B cell (primary cell): ENCODE measurements at regions not wholly inside any gene's neighbourhood (a gene's known extent, or its start where the extent isn't known, plus 50 kb on each side); places are given as distances from the start of the nearest gene placed in this dataset.

Experiments
- ATAC-seq: fragments of 200-7000 bp; cut with Tn5 transposase; one replicate; pipeline ENCODE4 v1.10.0; 2021; ENCODE audit warnings: low read depth, mild to moderate bottlenecking, moderate number of reproducible peaks, moderate library complexity
- CTCF ChIA-PET: fragments of 350-600 bp; sonication (Branson Sonifier 250); formaldehyde crosslinking; loops from one replicate; lab custom pipeline; 2021; ENCODE audit warnings: antibody characterized with exemption, inconsistent platforms; lab: Charles Lee
- POLR2A ChIA-PET: fragments of 350-600 bp; sonication (Branson Sonifier 250); formaldehyde crosslinking; loops from one replicate; lab custom pipeline; 2021; ENCODE audit warnings: antibody characterized with exemption; lab: Charles Lee
- DNase-seq: peaks from one replicate; pipeline ENCODE4 v3.0.0; 2013
- H2AFZ ChIP-seq: 2 replicates; pipeline ENCODE4 v1.6.1; 2012; ENCODE audit warnings: mild to moderate bottlenecking, low read depth, low read length; ENCODE audit not compliant: insufficient read depth, poor library complexity, severe bottlenecking
- H3K27ac ChIP-seq, 2 donors: 1 replicate in 1 of 2; 2 replicates in 1 of 2; pipeline ENCODE4 v1.5.1; 2012 to 2013; ENCODE audit warnings: low read length in 2 of 2, mild to moderate bottlenecking in 2 of 2, moderate library complexity in 1 of 2
- H3K27me3 ChIP-seq, 4 experiments: fragments of 200-600 bp in 1 of 4; sonication (generic) in 1 of 4; replicated peaks in 1 of 4; 1 replicate in 2 of 4; 2 replicates in 2 of 4; pipeline versions ENCODE4 v1.6.1 to v1.7.0; 2013 to 2016; ENCODE audit warnings: low read length in 3 of 4, mild to moderate bottlenecking in 2 of 4, mixed read lengths in 1 of 4, moderate library complexity in 1 of 4; ENCODE audit not compliant: insufficient read depth in 4 of 4, control insufficient read depth in 3 of 4; ENCODE audit errors: control extremely low read depth in 1 of 4
- H3K36me3 ChIP-seq, 2 experiments: replicated peaks in 1 of 2; 1 replicate in 1 of 2; 2 replicates in 1 of 2; pipeline versions ENCODE4 v1.6.1 to v1.7.1; 2013; ENCODE audit warnings: low read length in 1 of 2; ENCODE audit not compliant: insufficient read depth in 2 of 2, control insufficient read depth in 1 of 2; ENCODE audit errors: control extremely low read depth in 1 of 2, extremely low read depth in 1 of 2
- H3K4me1 ChIP-seq, 2 donors: fragments of 200-600 bp in 1 of 2; sonication (generic) in 1 of 2; 1 replicate in 1 of 2; 2 replicates in 1 of 2; pipeline versions ENCODE4 v1.5.1 to v1.6.1; 2013 to 2017; ENCODE audit warnings: low read length in 2 of 2; ENCODE audit not compliant: control insufficient read depth in 2 of 2, insufficient read depth in 2 of 2
- H3K4me2 ChIP-seq: replicated peaks from 2 replicates; pipeline ENCODE3; 2012; ENCODE audit warnings: mild to moderate bottlenecking, low read depth, low read length; ENCODE audit not compliant: poor library complexity, severe bottlenecking
- H3K4me3 ChIP-seq, 5 experiments: fragments of 200-600 bp in 1 of 5; sonication (generic) in 1 of 5; 1 replicate in 3 of 5; 2 replicates in 2 of 5; pipeline versions ENCODE4 v1.5.1 to v1.7.0; 2011 to 2016; ENCODE audit warnings: low read length in 4 of 5, mild to moderate bottlenecking in 4 of 5, low read depth in 2 of 5, control low read depth in 1 of 5, moderate library complexity in 1 of 5; ENCODE audit not compliant: insufficient read depth in 1 of 5; ENCODE audit errors: control extremely low read depth in 1 of 5, extremely low read depth in 1 of 5
- H3K79me2 ChIP-seq: fragments of 200-600 bp; sonication (generic); one replicate; pipeline ENCODE4 v1.6.0; 2016; ENCODE audit warnings: low read length; ENCODE audit not compliant: control insufficient read depth, insufficient read depth
- H3K9ac ChIP-seq: fragments of 200-600 bp; sonication (generic); 2 replicates; pipeline ENCODE4 v1.6.1; 2017; ENCODE audit warnings: mild to moderate bottlenecking, low read length, moderate library complexity
- H3K9me3 ChIP-seq, 3 donors: one replicate each; pipeline versions ENCODE4 v1.6.1 to v1.7.1; 2013; ENCODE audit warnings: low read length in 2 of 3; ENCODE audit not compliant: control insufficient read depth in 2 of 3, insufficient read depth in 1 of 3; ENCODE audit errors: control extremely low read depth in 1 of 3
- H4K20me1 ChIP-seq: 2 replicates; pipeline ENCODE4 v1.6.0; 2012; ENCODE audit warnings: mild to moderate bottlenecking, low read length; ENCODE audit not compliant: insufficient read depth, control insufficient read depth, poor library complexity, severe bottlenecking
- H3K27ac Mint-ChIP-seq: one replicate; pipeline ENCODE4 v1.8.0; 2021; ENCODE audit warnings: mixed read lengths
- H3K27me3 Mint-ChIP-seq: one replicate; pipeline ENCODE4 v1.8.0; 2021; ENCODE audit warnings: mixed read lengths
- H3K4me1 Mint-ChIP-seq: one replicate; pipeline ENCODE4 v1.8.0; 2021; ENCODE audit warnings: mixed read lengths
- H3K4me3 Mint-ChIP-seq: one replicate; pipeline ENCODE4 v1.8.0; 2021; ENCODE audit warnings: mixed read lengths
- H3K9me3 Mint-ChIP-seq: one replicate; pipeline ENCODE4 v1.8.0; 2022; ENCODE audit warnings: mixed read lengths; ENCODE audit not compliant: insufficient read depth
- EZH2 ChIP-seq: IDR thresholded peaks from 2 replicates; pipeline ENCODE4 v1.6.1; 2012; ENCODE audit warnings: borderline replicate concordance, low read depth, mild to moderate bottlenecking, moderate library complexity, low read length; ENCODE audit not compliant: insufficient read depth, poor library complexity, severe bottlenecking
- WGBS: methylation state at CpG from one replicate; pipeline ENCODE4 v1.1.5; 2013; ENCODE audit warnings: missing lambda C conversion rate; ENCODE audit not compliant: insufficient coverage; 5-methylcytosine and 5-hydroxymethylcytosine counted together
- intact Hi-C: fragments of 100-400 bp; cut with micrococcal nuclease; formaldehyde crosslinking; loops from one replicate; pipeline ENCODE4 v1.10.0; 2022
- TF ChIP-seq, protein P1 (sequence below): fragments of 200-600 bp; IDR thresholded peaks from one replicate; pipeline ENCODE4 v1.8.0; 2022; ENCODE audit warnings: antibody characterized with exemption, mild to moderate bottlenecking

DNA sequence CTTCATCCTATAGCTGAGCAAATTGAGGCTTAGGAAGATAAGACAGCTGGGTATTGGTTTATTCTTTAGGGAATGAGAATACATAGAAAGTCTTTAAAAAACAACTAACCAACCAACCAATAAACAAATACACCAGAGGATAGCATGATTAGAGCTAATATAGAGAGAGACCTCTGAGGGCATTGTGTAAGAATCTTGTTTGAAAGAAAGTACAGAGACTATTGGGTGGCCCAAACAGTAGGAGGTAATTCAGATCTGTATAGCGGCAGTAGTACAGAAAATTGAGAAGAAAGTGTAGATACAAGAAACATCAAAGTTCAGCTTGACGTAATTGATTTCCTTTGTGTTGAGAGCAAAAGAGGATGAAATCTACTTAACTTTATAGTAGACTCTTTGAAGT lies 1951.0 kb upstream of the ADGRL3 start:
- no peak for DNase-seq
- H3K27ac ChIP-seq = no peak overlapping the region
- H3K27me3 ChIP-seq = no peaks in the 10 kb centered on the region
- no peaks in the 10 kb centered on the region for H3K36me3 ChIP-seq
- no peak overlapping the region for H2AFZ ChIP-seq
- Mint-ChIP-seq H3K9me3 (peaks cover under 1% of the 10 kb centered on the region), H3K4me3 (no peak overlapping the region), H3K27ac (no peak overlapping the region), H3K27me3 (no peaks in the 10 kb centered on the region), H3K4me1 (no peaks in the 10 kb centered on the region)
- no peak for ATAC-seq
- no peaks in the 10 kb centered on the region for H3K79me2 ChIP-seq
- no peaks in the 10 kb centered on the region for H4K20me1 ChIP-seq
- no peak for TF ChIP-seq EZH2
- TF ChIP-seq, protein P1, sequence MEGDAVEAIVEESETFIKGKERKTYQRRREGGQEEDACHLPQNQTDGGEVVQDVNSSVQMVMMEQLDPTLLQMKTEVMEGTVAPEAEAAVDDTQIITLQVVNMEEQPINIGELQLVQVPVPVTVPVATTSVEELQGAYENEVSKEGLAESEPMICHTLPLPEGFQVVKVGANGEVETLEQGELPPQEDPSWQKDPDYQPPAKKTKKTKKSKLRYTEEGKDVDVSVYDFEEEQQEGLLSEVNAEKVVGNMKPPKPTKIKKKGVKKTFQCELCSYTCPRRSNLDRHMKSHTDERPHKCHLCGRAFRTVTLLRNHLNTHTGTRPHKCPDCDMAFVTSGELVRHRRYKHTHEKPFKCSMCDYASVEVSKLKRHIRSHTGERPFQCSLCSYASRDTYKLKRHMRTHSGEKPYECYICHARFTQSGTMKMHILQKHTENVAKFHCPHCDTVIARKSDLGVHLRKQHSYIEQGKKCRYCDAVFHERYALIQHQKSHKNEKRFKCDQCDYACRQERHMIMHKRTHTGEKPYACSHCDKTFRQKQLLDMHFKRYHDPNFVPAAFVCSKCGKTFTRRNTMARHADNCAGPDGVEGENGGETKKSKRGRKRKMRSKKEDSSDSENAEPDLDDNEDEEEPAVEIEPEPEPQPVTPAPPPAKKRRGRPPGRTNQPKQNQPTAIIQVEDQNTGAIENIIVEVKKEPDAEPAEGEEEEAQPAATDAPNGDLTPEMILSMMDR = no peak
- no peaks in the 10 kb centered on the region for H3K9me3 ChIP-seq
- no peaks in the 10 kb centered on the region for H3K4me1 ChIP-seq
- 100% methylated on average over 1 of the region's 2 CpGs for WGBS
- intact Hi-C loops = loop anchor here (5.0 kb wide), 1 partner anchor 953 kb away; no protein-coding TSS in a partner anchor
- H3K9ac ChIP-seq = no peak overlapping the region
- ChIA-PET POLR2A (no interaction called here), CTCF (no interaction called here)
- no peak overlapping the region for H3K4me3 ChIP-seq
- no peak overlapping the region for H3K4me2 ChIP-seq

DNA sequence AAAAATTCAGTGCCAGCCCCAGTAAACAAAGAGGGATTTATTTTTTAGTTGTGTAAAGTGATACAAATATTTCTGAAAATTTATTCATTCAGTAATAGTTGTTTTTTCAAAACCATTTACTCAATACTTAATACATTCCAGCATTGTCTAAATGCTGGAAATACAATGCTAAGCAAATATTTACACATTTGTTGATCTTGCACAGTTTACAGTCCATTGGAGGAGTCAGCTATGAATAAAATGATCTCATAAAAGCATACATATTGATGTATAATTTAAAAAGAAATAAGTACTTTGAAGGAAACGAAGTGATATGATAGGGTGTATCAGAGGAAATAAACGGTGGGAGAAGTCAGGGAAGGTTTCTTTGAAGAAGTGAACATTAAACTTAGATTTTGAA lies 1942.1 kb upstream of the ADGRL3 start:
- Histone ChIP-seq H3K9ac (no peak overlapping the region), H4K20me1 (no peaks in the 10 kb centered on the region), H3K4me2 (no peak overlapping the region), H3K9me3 (no peaks in the 10 kb centered on the region), H3K27me3 (no peaks in the 10 kb centered on the region), H3K79me2 (no peaks in the 10 kb centered on the region), H3K4me3 (no peak overlapping the region), H2AFZ (no peak overlapping the region), H3K4me1 (no peaks in the 10 kb centered on the region), H3K36me3 (no peaks in the 10 kb centered on the region), H3K27ac (no peak overlapping the region)
- no peak for ATAC-seq
- intact Hi-C loops = no loop called here
- ChIA-PET CTCF (no interaction called here), POLR2A (no interaction called here)
- Mint-ChIP-seq H3K27ac (no peak overlapping the region), H3K27me3 (no peaks in the 10 kb centered on the region), H3K4me1 (no peaks in the 10 kb centered on the region), H3K9me3 (no peaks in the 10 kb centered on the region), H3K4me3 (no peak overlapping the region)
- WGBS = no CpG with 5 or more reads among the region's 2 CpGs
- DNase-seq = no peak
- TF ChIP-seq EZH2 = no peak
- TF ChIP-seq, protein P1 = no peak
